HCT116 (cell line): ENCODE measurements at regions not wholly inside any gene's neighbourhood (a gene's known extent, or its start where the extent isn't known, plus 50 kb on each side); places are given as distances from the start of the nearest gene placed in this dataset.

ENCODE experiments used
- ATAC-seq: fragments of 200-7000 bp; cut with Tn5 transposase; 2 replicates; pipeline ENCODE4 v1.9.1; 2020; ENCODE audit warnings: mild to moderate bottlenecking, moderate library complexity
- BruUV-seq: library from RNA; stranded (reverse); fragments of 400-500 nt; replicated peaks from 2 replicates; lab custom pipeline; 2021; lab: Mats Ljungman, UMichigan
- CTCF ChIA-PET: fragments of 300-600 bp; sonication (Branson Sonifier 250); formaldehyde crosslinking; loops from one replicate; lab custom pipeline; 2021; ENCODE audit warnings: antibody characterized with exemption; lab: Charles Lee
- POLR2A ChIA-PET: fragments of 300-600, 350-600 bp; sonication (Branson Sonifier 250); formaldehyde crosslinking; loops from one replicate; lab custom pipeline; 2021; ENCODE audit warnings: antibody characterized with exemption; lab: Charles Lee
- RAD21 ChIA-PET, 2 experiments: fragments of 300-600 bp; sonication (Branson Sonifier 250); formaldehyde crosslinking; loops; one replicate each; lab custom pipeline; 2023; ENCODE audit warnings: low total read pairs in 2 of 2; ENCODE audit not compliant: uncharacterized antibody in 2 of 2, unreplicated experiment in 2 of 2, low non-redundant PET in 1 of 2; lab: Charles Lee
- DNase-seq: peaks from one replicate; pipeline ENCODE4 v3.0.0-alpha.2; 2010; ENCODE audit warnings: low read depth, low spot score
- H2AFZ ChIP-seq: fragments of 200-600 bp; shearing (Covaris generic), sonication (generic); 2 replicates; pipeline ENCODE4 v1.6.1; 2017; ENCODE audit warnings: low read depth, mixed run types, mixed read lengths, antibody characterized with exemption, low read length; ENCODE audit not compliant: poor library complexity, severe bottlenecking
- H3K27ac ChIP-seq: 2 replicates; pipeline ENCODE4 v1.5.1; 2012; ENCODE audit warnings: low read depth, low read length
- H3K27me3 ChIP-seq: fragments of 200-600 bp; sonication (generic); 2 replicates; pipeline ENCODE4 v1.6.1; 2016; ENCODE audit warnings: mixed run types, low read length, mixed read lengths; ENCODE audit not compliant: insufficient read depth
- H3K36me3 ChIP-seq, 2 experiments: fragments of 200-500 bp in 1 of 2; fragments of 200-600 bp in 1 of 2; sonication (Bioruptor generic) in 1 of 2; sonication (generic) in 1 of 2; 2 replicates each; pipeline versions ENCODE4 v1.5.1 to v1.6.1; 2014 to 2016; ENCODE audit warnings: low read length in 2 of 2, inconsistent platforms in 1 of 2, mixed read lengths in 1 of 2, mixed run types in 1 of 2; ENCODE audit not compliant: insufficient read depth in 2 of 2, control insufficient read depth in 1 of 2
- H3K4me1 ChIP-seq, 2 experiments: fragments of 200-600 bp in 1 of 2; sonication (generic) in 1 of 2; 2 replicates each; pipeline versions ENCODE4 v1.5.1 to v1.6.1; 2012 to 2017; ENCODE audit warnings: low read length in 2 of 2, inconsistent platforms in 1 of 2, mild to moderate bottlenecking in 1 of 2, mixed read lengths in 1 of 2, mixed run types in 1 of 2, moderate library complexity in 1 of 2; ENCODE audit not compliant: insufficient read depth in 2 of 2, control insufficient read depth in 1 of 2
- H3K4me2 ChIP-seq: fragments of 200-600 bp; sonication (generic); 2 replicates; pipeline ENCODE4 v1.6.1; 2017; ENCODE audit warnings: mixed run types, low read length, mixed read lengths
- H3K4me3 ChIP-seq, 2 experiments: fragments of 200-600 bp in 1 of 2; sonication (generic) in 1 of 2; replicated peaks in 1 of 2; 2 replicates each; pipeline ENCODE4 v1.5.1; 2011 to 2016; ENCODE audit warnings: low read length in 2 of 2, control low read depth in 1 of 2, low read depth in 1 of 2, mild to moderate bottlenecking in 1 of 2, mixed read lengths in 1 of 2, mixed run types in 1 of 2
- H3K79me2 ChIP-seq: fragments of 200-600 bp; sonication (generic); 2 replicates; pipeline ENCODE4 v1.6.1; 2017; ENCODE audit warnings: mild to moderate bottlenecking, mixed run types, low read length, moderate library complexity, mixed read lengths; ENCODE audit not compliant: insufficient read depth
- H3K9ac ChIP-seq: fragments of 200-600 bp; sonication (generic); 2 replicates; pipeline ENCODE4 v1.6.1; 2016; ENCODE audit warnings: low read length, mixed read lengths
- H3K9me2 ChIP-seq: fragments of 200-600 bp; sonication (generic), shearing (Covaris generic); 2 replicates; pipeline ENCODE4 v1.6.1; 2017; ENCODE audit warnings: mixed run types, mild to moderate bottlenecking, moderate library complexity; ENCODE audit not compliant: insufficient read depth
- H3K9me3 ChIP-seq, 2 experiments: fragments of 200-500 bp in 1 of 2; fragments of 200-600 bp in 1 of 2; sonication (Bioruptor generic) in 1 of 2; sonication (generic) in 1 of 2; 2 replicates each; pipeline ENCODE4 v1.6.1; 2014 to 2017; ENCODE audit warnings: low read length in 2 of 2, mixed read lengths in 2 of 2, inconsistent platforms in 1 of 2, low read depth in 1 of 2, mild to moderate bottlenecking in 1 of 2, mixed run types in 1 of 2, moderate library complexity in 1 of 2; ENCODE audit not compliant: control insufficient read depth in 1 of 2, insufficient read depth in 1 of 2
- H4K20me1 ChIP-seq: fragments of 200-600 bp; sonication (generic), shearing (Covaris generic); 2 replicates; pipeline ENCODE4 v1.6.1; 2017; ENCODE audit warnings: mixed run types, mild to moderate bottlenecking, moderate library complexity; ENCODE audit not compliant: insufficient read depth
- CBX3 ChIP-seq: IDR thresholded peaks from 2 replicates; pipeline ENCODE4 v1.6.1; 2012; ENCODE audit warnings: low read depth
- CEBPB ChIP-seq: IDR thresholded peaks from 2 replicates; pipeline ENCODE4 v1.6.1; 2012; ENCODE audit warnings: low read depth
- EGR1 ChIP-seq: IDR thresholded peaks from 2 replicates; pipeline ENCODE4 v1.6.1; 2012; ENCODE audit warnings: low read depth
- ELF1 ChIP-seq: IDR thresholded peaks from 2 replicates; pipeline ENCODE4 v1.6.1; 2012; ENCODE audit warnings: low read depth, borderline replicate concordance
- FOSL1 ChIP-seq: IDR thresholded peaks from 2 replicates; pipeline ENCODE4 v1.6.1; 2012; ENCODE audit warnings: low read depth
- JUND ChIP-seq: IDR thresholded peaks from 2 replicates; pipeline ENCODE4 v1.6.1; 2012
- POLR2AphosphoS5 ChIP-seq: IDR thresholded peaks from 2 replicates; pipeline ENCODE4 v1.6.1; 2011; ENCODE audit warnings: mild to moderate bottlenecking, low read depth, low read length, moderate library complexity
- RAD21 ChIP-seq: IDR thresholded peaks from 2 replicates; pipeline ENCODE4 v1.6.1; 2012; ENCODE audit warnings: low read depth, mild to moderate bottlenecking
- SIN3A ChIP-seq: IDR thresholded peaks from 2 replicates; pipeline ENCODE4 v1.6.1; 2012; ENCODE audit warnings: low read depth
- SP1 ChIP-seq: IDR thresholded peaks from 2 replicates; pipeline ENCODE4 v1.6.1; 2012; ENCODE audit warnings: low read depth
- SRF ChIP-seq: IDR thresholded peaks from 2 replicates; pipeline ENCODE4 v1.6.1; 2012; ENCODE audit warnings: low read depth
- TCF7L2 ChIP-seq: IDR thresholded peaks from 2 replicates; pipeline ENCODE4 v1.7.0; 2011; ENCODE audit warnings: borderline replicate concordance, inconsistent platforms; ENCODE audit not compliant: insufficient read depth, insufficient read length; ENCODE audit errors: extremely low read depth
- YY1 ChIP-seq: IDR thresholded peaks from 2 replicates; pipeline ENCODE4 v1.6.1; 2011; ENCODE audit warnings: low read length, low read depth, moderate library complexity, mild to moderate bottlenecking; ENCODE audit not compliant: insufficient replicate concordance; ENCODE audit errors: extremely low read depth
- ZFX ChIP-seq: fragments of 450-650 bp; IDR thresholded peaks from 2 replicates; pipeline ENCODE4 v1.6.1; 2017
- ZNF274 ChIP-seq: fragments of 200-500 bp; sonication (Bioruptor generic); IDR thresholded peaks from 2 replicates; pipeline ENCODE4 v1.6.1; 2014; ENCODE audit warnings: mild to moderate bottlenecking, low read depth, low read length, inconsistent platforms
- intact Hi-C: fragments of 100-400 bp; cut with micrococcal nuclease; formaldehyde crosslinking; loops from 2 replicates; pipeline ENCODE4 v1.10.0; 2022
- TF ChIP-seq, protein P1 (sequence below): IDR thresholded peaks from 2 replicates; pipeline ENCODE4 v1.6.1; 2011; ENCODE audit warnings: mild to moderate bottlenecking, low read length, moderate library complexity; ENCODE audit not compliant: insufficient replicate concordance; ENCODE audit errors: extremely low read depth
- TF ChIP-seq, protein P2 (sequence below): IDR thresholded peaks from 2 replicates; pipeline ENCODE4 v1.6.1; 2012
- TF ChIP-seq, protein P3 (sequence below): IDR thresholded peaks from 2 replicates; pipeline ENCODE4 v1.6.1; 2012; ENCODE audit warnings: low read depth
- TF ChIP-seq, protein P4 (sequence below): IDR thresholded peaks from 2 replicates; pipeline ENCODE4 v1.6.1; 2012
- TF ChIP-seq, protein P5 (sequence below), 3 experiments: fragments of 200-600 bp in 1 of 3; sonication (generic) in 1 of 3; IDR thresholded peaks in 2 of 3; conservative IDR thresholded peaks in 1 of 3; 2 replicates each; pipeline ENCODE4 v1.5.1; 2012 to 2017; ENCODE audit warnings: low read depth in 2 of 3, low read length in 2 of 3, antibody characterized with exemption in 1 of 3, borderline replicate concordance in 1 of 3, control low read depth in 1 of 3, mild to moderate bottlenecking in 1 of 3, mixed read lengths in 1 of 3, mixed run types in 1 of 3, moderate library complexity in 1 of 3; ENCODE audit not compliant: insufficient read depth in 1 of 3

DNA sequence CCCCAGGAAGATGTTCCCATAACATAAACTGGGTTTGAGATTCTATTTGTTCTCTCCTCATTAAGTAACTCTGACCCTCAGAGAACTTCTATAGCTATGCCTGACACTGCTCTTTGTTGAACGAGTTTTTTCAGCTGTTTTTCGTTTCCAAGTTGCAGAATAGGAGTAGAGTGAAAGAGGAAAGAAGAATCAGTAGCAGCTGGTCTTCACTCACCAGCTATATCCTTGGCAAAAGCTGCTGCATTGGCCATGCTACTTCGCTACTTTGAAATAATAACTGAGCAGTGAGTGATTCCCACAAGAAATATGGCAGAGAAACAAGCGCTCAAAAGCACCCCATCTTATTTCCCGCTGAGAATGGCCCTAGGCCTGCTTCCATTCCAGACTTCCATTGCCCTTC lies 329.0 kb downstream of the ISL1 start:
- POLR2A ChIA-PET = no interaction called here
- no peak overlapping the region for H3K4me2 ChIP-seq
- CTCF ChIA-PET = no interaction called here
- no peak overlapping the region for H2AFZ ChIP-seq
- intact Hi-C loops = no loop called here
- H3K4me1 ChIP-seq = no peaks in the 10 kb centered on the region
- DNase-seq = no peak
- no peaks in the 10 kb centered on the region for H3K9me3 ChIP-seq
- no peaks in the 10 kb centered on the region for H3K79me2 ChIP-seq
- BruUV-seq = no TSS peak
- no peak overlapping the region for H3K9ac ChIP-seq
- RAD21 ChIA-PET = no interaction called here
- no peaks in the 10 kb centered on the region for H3K36me3 ChIP-seq
- no peaks in the 10 kb centered on the region for H4K20me1 ChIP-seq
- no peaks in the 10 kb centered on the region for H3K27me3 ChIP-seq
- H3K27ac ChIP-seq = no peak overlapping the region
- no peak for ATAC-seq
- H3K9me2 ChIP-seq = no peaks in the 10 kb centered on the region
- TF ChIP-seq SIN3A (no peak), EGR1 (no peak), TCF7L2 (no peak), RAD21 (no peak), YY1 (no peak), CBX3 (no peak), FOSL1 (no peak), ELF1 (no peak), ZNF274 (no peak), CEBPB (no peak), SRF (no peak), ZFX (no peak), POLR2AphosphoS5 (no peak), JUND (no peak), SP1 (no peak)
- TF ChIP-seq, protein P1, sequence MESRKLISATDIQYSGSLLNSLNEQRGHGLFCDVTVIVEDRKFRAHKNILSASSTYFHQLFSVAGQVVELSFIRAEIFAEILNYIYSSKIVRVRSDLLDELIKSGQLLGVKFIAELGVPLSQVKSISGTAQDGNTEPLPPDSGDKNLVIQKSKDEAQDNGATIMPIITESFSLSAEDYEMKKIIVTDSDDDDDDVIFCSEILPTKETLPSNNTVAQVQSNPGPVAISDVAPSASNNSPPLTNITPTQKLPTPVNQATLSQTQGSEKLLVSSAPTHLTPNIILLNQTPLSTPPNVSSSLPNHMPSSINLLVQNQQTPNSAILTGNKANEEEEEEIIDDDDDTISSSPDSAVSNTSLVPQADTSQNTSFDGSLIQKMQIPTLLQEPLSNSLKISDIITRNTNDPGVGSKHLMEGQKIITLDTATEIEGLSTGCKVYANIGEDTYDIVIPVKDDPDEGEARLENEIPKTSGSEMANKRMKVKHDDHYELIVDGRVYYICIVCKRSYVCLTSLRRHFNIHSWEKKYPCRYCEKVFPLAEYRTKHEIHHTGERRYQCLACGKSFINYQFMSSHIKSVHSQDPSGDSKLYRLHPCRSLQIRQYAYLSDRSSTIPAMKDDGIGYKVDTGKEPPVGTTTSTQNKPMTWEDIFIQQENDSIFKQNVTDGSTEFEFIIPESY = no peak
- TF ChIP-seq, protein P2, sequence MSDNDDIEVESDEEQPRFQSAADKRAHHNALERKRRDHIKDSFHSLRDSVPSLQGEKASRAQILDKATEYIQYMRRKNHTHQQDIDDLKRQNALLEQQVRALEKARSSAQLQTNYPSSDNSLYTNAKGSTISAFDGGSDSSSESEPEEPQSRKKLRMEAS = no peak
- TF ChIP-seq, protein P3, sequence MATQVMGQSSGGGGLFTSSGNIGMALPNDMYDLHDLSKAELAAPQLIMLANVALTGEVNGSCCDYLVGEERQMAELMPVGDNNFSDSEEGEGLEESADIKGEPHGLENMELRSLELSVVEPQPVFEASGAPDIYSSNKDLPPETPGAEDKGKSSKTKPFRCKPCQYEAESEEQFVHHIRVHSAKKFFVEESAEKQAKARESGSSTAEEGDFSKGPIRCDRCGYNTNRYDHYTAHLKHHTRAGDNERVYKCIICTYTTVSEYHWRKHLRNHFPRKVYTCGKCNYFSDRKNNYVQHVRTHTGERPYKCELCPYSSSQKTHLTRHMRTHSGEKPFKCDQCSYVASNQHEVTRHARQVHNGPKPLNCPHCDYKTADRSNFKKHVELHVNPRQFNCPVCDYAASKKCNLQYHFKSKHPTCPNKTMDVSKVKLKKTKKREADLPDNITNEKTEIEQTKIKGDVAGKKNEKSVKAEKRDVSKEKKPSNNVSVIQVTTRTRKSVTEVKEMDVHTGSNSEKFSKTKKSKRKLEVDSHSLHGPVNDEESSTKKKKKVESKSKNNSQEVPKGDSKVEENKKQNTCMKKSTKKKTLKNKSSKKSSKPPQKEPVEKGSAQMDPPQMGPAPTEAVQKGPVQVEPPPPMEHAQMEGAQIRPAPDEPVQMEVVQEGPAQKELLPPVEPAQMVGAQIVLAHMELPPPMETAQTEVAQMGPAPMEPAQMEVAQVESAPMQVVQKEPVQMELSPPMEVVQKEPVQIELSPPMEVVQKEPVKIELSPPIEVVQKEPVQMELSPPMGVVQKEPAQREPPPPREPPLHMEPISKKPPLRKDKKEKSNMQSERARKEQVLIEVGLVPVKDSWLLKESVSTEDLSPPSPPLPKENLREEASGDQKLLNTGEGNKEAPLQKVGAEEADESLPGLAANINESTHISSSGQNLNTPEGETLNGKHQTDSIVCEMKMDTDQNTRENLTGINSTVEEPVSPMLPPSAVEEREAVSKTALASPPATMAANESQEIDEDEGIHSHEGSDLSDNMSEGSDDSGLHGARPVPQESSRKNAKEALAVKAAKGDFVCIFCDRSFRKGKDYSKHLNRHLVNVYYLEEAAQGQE = no peak
- TF ChIP-seq, protein P4, sequence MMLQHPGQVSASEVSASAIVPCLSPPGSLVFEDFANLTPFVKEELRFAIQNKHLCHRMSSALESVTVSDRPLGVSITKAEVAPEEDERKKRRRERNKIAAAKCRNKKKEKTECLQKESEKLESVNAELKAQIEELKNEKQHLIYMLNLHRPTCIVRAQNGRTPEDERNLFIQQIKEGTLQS = no peak
- TF ChIP-seq, protein P5, sequence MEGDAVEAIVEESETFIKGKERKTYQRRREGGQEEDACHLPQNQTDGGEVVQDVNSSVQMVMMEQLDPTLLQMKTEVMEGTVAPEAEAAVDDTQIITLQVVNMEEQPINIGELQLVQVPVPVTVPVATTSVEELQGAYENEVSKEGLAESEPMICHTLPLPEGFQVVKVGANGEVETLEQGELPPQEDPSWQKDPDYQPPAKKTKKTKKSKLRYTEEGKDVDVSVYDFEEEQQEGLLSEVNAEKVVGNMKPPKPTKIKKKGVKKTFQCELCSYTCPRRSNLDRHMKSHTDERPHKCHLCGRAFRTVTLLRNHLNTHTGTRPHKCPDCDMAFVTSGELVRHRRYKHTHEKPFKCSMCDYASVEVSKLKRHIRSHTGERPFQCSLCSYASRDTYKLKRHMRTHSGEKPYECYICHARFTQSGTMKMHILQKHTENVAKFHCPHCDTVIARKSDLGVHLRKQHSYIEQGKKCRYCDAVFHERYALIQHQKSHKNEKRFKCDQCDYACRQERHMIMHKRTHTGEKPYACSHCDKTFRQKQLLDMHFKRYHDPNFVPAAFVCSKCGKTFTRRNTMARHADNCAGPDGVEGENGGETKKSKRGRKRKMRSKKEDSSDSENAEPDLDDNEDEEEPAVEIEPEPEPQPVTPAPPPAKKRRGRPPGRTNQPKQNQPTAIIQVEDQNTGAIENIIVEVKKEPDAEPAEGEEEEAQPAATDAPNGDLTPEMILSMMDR (IDR thresholded peaks at IDR 0.05 in 2 of 3, conservative IDR thresholded peaks at IDR 0.05 in 1 of 3; ENCODE audit: borderline replicate concordance in 1 of 3, insufficient read depth in 1 of 3, low read depth in 2 of 3, low read length in 2 of 3) = no peak
- no peak overlapping the region for H3K4me3 ChIP-seq
